HG02852 (cell line): ENCODE measurements at regions not wholly inside any gene's neighbourhood (a gene's known extent, or its start where the extent isn't known, plus 50 kb on each side); places are given as distances from the start of the nearest gene placed in this dataset.

ENCODE experiments used
- ATAC-seq: cut with Tn5 transposase; IDR thresholded peaks from one replicate; pipeline ENCODE4 v1.9.1; 2021; ENCODE audit warnings: mild to moderate bottlenecking, moderate library complexity; ENCODE audit not compliant: unreplicated experiment

DNA sequence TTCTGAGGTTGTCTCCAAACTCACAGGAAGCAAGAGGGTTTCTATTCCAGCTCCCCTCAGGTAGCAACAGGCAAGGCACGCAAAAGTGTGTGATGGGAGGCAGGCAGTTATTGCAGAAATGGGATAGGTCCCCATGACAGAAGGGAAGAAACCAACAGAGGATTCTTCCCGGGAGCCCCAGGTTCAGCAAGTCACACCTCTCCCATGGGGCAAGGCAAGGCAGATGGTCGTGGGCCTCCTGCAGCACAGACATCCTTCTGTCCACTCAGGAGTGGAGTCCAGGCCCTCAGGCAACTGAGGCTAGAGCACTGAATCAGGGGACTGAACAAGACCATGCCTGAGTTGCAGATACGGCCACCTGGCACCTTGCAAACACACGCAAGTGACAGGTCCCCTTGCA lies 424.9 kb upstream of the IRX4 start:
- ATAC-seq, result no peak

DNA sequence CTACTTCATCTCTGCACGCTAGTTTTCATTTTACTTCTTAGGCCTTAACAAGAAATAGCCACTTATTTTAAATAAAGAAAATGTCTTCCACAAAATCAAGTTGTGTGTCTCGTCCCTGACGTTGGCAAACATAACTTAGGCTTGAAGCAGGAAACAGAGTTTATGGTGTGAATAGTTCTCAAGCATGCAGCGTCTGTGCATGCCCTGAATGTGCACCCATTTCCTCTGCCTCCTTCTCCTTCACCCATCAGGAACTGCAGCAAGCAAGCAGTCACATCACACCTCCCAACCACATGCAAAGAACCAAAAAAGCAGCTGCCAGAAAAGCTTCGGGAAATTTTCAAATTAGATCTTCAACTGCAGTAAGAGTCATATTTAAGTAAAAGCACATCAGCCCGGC lies 424.0 kb upstream of the IRX4 start:
- no peak for ATAC-seq

DNA sequence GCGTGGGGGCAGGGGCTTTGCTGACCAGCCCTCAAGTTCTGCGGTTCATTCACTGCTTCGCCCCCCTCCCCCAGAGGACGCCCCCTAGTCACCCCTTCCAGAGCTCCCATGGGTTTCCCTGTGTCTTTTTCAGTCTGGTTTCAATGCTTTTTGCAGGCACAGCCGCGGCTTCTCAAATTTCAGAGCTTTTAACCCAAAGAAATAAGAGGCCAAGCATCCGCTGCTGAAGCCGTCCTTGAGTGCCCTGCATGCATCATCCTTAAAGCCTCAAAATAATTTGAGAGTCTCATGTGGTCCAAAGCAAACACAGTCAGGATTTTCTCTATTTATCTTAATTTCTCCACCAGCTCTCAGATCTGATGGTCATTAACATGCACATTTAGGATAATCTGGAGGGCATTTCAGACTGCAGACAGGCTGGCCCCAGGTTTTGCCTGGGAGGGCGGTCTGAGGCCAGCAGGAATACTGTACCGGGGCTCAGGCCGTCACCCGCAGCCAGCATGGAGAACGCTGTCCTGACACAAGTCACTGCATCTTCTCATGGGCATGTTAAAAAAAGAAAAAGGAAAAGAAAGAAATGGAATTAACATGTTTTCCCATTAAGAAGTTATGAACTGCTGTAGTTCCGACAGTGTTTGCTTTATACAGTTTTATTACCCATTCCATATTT lies 420.8 kb upstream of the IRX4 start:
- ATAC-seq, result no peak

DNA sequence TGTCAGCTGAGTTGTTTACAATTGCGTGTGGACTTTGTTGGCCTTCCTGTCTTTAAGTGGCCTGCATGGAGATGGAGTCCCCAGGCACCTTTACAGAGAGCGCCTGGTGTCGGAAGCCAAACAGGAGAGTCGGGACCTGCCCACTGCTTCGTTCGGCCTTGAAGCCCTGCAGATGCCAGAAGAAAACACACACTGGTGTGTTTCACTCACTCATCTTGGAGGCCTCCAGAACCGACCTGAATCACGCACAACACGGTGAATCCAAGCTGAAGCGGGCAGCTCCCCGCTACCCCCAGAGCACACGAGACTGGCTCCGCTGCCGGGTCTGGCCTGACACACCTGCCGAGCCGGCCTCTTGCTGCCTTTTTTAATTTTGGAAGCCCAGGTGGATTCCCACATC lies 419.4 kb upstream of the IRX4 start:
- ATAC-seq, result no peak

DNA sequence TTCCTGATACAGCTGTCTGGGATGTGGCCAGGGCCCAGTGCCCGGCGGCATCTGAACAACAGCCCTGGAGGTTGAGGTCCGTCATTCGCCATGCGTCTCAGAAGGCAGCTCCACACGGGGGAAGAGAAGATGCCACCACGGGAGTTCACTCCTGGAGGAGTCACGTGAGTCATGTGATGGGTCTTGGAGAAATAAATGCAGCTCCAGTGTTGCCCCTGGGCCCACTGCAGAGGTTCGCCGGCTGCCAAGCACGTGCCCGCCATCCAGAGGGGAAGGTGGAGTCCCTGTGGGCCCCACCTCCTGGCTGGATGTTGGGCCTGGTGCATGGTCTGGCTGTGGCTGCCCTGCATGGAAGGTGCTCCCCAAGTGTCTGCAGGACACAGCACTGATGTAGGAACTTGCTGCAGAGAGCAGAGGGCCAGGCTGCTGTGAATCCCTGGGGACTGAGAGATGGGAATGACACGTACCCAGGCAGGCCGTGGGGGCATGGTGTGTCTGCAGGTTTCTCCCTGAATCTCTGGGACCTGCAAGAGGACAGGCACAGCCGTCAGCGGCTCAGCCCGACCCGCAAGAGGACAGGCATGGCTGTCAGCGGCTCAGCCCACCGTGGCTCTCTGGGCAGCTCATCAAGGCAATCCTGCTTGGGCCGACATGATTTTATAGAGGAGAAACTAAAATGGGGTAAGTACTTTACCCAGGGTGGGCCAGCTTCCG lies 418.3 kb upstream of the IRX4 start:
- ATAC-seq, result no peak

DNA sequence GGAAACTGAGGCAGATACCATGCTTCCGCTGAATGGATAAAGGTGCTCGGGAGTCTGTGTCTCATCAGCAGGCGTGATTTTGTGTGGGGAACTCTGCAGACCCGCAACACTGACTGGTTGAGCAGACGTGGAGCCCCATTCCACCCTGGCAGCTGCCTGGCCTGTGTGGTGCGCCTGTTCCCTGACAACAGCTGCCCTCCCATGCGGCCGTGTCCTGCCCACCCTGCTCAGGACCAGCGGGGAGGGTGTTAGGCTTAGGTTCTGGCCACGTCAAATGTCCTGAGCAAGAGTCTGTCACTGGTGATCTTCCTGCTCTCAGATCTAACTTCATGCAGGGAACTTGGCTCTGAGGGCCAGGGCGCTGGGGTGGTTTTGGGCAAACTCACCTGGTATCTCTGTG lies 417.7 kb upstream of the IRX4 start:
- no peak for ATAC-seq

DNA sequence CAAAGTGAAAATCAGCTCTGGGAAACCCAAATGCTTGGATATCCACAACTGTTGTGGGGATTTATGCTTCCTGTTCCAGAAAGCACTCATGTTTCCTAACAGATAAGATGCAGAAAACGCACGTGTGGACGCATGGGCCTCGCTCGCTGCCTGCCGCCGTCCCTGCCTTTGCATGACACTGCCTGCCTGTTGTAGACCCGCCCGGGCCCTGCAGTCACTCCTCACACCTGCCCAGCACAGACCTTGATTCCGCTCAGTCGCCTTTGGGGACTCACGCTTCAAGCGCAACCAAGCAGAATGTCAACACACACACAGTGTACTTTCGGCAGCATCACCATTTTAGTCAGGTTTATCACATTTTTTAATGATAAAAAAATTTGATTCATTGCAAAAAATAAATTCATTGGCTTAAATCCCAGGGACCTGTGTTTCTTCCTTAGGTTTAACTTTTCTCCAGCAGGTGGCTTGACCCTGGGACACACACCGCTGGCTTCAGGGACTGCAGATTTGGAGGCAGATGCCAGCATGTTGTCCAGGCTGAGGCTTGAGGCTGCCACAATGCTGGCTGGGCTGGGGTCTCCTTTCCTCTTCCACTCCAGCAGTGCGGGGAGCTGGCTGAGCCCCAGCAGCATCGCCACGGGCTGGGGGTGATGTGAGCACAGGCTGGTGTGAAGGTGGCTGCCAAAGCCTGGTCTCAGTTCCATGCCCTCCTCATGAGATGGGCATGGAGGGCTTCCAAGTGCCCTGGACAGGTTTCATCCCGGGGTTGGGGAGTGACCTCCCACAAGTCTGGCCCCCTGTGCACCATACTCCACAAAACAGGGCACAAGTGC lies 416.9 kb upstream of the IRX4 start:
- no peak for ATAC-seq

DNA sequence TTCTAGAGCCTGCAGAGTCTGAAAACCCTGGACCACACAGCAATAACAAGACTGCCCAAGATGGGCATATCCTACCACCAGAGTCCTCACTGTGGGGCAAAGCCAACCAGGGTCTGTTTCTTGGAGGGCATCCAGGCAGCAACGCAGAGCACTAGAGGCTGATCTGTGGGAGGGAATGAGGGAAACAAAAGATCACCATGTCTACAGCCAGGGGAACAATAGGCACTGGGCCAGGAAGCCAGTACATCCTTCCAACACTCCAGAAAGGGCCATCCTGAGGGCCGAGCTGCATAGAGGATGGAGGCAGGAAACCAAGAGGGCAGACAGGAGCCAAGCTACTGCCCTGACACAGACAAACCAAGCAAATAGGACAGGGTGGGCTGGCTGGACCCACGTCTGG lies 416.1 kb upstream of the IRX4 start:
- ATAC-seq, result no peak

DNA sequence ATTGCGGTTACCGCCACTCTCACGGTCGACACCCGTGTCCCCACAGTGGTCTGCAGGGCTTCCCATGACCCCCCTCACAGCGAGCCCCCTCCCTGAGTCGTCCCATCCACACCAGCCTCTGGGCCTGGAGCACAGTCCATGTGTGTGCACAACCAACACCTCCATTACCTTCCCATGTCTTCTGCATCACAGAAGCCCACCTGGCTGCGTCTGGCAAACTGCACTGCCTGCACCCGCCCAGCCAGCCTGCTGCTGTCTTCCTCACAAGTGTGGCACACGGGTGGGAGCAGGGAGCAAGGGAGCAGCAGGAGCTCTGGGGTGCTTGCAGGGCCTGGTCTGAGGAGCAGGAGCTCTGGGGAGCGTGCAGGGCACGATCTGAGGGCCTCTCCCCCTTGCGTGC lies 415.3 kb upstream of the IRX4 start:
- ATAC-seq, result no peak

DNA sequence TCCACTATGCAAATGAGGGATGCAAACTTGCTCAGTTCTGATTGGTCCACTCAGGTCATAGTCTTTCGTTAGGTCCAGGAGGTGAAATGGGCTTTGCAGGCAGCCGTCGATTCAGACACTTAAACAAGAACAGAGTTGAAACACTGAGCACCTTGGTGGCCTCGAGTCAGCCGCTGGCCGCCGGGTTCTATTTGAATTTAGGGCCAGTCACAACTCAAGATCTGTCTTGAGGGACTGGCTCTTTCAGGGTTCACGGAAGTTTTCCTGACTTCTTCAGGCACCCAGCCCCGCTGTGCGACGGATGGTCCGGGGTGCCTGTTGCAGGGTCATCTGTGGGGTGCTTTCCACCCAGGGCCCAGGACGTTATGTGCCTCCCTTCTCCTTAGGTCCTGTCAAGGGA lies 412.8 kb upstream of the IRX4 start:
- ATAC-seq, result no peak

DNA sequence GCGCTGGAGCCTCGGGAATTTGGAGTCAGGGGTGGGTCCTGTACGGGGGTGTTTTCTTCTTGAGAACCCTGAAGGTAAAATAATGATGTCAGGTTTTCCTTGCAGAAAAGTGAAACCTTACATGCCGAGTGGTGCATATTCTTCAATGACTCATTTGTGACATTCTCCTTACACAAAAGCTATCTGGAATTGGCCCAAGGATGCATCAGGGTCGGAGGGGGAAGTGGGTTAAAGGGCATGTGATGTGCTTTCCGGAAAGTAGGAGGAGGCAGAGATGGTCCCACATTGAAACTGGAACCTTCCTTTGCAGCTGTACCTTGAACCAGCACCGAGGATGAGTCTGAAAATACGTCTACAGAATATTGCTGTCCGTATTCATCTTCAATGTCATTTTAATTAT lies 411.2 kb upstream of the IRX4 start:
- ATAC-seq, result no peak

DNA sequence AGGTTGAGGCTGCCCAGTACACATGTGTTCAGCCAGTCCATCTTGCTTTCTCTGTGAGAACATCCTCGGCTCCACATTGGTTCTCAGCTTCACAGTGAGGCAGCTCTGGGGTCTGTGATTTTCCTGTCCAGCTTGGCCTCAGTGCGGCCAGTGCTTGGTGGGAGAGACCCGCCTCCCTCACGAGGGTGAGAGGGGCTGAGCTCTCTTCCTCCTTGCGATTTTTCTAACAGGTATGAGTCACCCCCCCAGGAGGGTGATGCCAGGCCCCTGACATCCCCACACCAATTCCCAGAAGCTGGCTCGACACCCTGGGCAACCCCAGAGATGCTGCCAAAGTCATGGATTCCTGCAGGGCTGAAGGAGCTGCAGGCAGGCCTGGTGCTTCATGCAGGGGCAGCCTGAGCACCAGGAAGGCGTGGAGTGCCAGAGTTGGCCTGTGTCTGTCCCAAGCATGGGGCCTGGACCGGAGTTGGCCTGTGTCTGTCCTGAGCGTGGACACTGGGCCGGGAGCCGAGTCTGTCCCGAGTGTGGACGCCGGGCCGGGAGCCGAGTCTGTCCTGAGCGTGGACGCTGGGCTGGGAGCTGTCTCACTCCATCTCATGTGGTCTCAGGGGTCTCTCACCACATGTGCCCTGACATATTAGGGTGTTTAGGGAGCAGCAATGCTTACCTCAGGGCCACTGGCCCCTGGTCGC lies 408.6 kb upstream of the IRX4 start:
- no peak for ATAC-seq

DNA sequence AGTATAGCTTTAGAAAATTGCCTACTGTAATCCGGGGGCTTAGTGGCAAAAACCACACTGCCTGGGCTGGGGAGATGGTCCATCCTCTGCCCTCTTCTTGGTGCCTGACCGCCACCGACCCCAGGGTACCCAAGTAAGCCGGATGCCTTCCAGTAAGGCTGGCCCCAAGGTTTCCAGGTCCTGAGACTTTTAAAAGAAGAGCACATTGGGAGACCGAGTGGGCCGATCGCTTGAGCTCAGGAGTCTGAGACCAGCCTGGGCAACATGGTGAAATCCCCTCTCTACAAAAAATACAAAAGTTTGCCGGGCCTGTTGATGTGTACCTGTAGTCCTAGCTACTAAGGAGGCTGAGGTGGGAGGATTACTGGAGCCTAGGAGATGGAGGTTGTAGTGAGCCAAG lies 406.7 kb upstream of the IRX4 start:
- no peak for ATAC-seq

DNA sequence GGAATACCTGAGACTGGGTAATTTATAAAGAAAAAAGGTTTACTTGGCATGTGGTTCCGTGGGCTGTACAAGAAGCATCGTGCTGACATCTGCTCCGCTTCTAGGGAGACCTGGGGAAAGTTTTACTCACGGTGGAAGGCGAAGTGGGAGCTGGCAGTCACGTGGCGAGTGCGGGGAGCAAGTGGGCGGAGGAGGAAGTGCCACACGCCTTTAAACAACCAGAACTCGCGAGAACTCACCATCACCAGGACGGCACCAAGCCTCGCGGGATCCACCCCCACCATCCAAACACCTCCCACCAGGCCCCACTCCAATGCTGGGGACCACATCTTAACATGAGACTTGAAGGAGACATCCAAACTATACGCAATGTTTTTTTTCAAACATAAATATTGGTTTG lies 406.2 kb upstream of the IRX4 start:
- no peak for ATAC-seq

DNA sequence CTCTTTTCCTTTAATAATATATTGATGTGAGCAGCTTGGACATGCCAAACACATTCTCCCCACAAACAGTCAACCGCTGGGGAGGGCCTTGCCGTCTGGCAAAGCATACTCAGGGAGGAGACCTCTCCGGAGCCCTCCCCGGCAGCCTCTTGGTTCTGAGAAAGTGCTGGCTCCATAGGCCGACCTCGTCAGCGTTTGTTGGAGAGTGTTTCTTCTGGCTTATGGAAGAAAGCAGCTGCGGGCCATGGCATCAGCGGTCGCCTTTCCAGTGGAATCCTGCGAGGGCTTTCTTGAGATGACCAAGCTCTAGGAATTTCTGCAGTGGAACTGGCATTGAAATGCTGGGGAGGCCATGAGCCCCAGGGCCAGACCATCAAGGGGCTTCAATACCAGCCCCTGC lies 405.7 kb upstream of the IRX4 start:
- no peak for ATAC-seq

DNA sequence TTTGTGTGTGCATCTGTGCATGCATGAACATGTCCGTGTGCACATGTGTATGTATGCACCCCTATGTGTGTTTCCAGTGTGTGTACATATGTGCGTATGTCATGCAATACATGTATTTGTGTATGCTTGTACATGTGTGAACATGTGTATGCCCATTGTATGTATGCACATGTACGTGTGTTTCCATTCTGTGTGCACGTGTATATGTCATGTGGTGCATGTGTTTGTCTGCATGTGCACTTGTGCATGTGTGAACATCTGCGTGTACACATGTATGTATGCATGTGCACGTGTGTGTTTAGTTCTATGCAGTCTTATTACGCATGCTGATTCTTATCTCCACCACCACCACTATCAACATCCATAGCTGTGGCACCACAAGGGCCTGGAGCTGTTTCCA lies 403.5 kb upstream of the IRX4 start:
- ATAC-seq, result no peak

DNA sequence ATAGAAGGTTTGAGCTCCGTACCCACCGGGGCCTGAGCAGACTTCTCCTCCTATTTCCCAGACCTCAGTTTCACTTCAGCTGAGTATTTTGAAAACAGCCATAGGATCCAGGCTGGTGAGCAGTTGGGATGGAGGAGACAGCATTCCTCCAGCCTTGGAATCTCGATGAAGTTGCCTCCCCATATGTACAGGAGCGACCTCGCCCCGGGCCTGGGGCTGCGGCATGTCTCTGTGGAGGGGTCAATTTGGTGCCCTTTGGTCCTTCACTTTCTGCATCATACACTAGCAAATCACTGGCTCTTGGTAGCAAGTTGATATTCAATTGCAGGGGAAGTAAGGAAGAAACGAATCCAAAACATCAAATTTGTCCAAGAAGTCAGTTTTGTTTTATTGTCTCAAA lies 402.0 kb upstream of the IRX4 start:
- no peak for ATAC-seq

DNA sequence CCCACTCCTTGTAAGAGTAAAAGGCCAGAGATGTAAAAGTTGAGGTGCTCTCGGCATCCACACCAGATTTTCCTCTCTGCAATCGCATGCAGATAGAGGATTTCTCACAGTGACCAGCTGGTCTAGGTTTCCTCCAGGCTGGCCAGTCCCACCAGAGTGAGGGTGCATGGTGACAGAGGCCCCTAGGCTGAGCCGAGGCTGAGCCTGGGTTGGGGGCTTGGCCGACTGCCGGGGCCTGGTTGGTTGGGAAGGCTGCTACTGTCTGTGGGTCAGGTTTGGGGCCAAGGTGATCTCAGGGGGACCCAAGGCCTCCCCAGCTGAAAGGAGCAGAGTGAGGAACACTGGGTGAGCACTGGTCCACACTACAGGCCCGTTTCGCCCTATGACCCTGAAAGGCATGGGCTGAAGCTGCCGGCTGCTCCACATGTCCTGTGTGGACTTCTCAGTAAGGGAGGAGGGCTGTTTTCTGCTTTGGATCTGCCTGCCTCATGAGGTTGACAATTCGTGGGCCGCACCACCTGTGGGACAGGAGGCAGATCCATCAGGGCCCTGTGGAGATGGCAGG lies 400.8 kb upstream of the IRX4 start:
- ATAC-seq, result no peak

DNA sequence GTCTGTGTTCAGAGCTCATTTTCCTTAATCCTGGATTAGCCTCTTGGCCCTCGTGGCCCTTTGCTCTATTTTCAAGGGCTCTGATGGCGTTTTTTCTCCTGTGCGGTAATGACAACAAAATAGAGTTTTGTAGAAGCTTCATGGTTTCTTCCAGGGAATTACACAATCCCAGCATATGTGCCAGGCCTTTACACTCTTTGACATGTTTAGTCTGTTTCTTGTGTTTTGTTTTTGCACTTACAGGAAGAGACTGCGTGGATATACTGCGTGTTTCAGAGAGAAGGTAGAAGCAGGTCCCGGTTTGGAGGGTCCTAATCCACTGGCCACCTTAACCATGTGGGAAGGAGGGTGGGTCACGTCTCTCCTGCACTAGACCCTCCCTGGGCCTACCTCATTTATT lies 400.2 kb upstream of the IRX4 start:
- no peak for ATAC-seq

DNA sequence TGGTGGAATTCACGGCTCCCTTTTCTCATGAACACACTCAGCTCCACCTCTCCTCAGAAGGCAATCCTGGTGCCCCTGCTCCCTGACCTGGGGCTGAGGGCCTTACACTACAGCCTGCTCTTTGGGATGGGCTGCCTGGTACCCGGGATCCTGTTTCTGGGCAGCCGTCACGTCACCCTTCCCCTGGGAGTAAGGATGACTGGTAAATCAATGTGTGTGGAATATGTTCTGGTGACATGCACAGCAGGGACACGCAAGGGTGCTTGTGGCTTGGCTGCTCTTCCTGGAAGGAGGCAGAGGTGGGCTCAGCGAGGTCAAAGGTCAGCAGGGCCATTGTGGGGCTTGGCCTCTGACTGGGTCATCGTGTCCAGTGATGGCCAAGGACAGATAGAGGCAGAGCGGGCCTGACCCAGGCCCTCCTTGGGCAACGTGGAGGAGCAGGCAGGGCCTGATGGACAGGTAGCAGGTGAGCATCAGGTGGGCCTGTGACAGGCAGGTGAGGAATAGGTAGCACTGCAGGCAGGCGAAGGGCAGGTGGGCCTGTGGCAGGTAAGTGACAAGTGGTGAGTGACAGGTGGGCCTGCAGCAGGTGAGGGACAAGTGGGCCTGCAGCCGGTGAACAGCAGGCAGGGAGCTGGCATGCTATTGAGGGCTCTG lies 399.4 kb upstream of the IRX4 start:
- ATAC-seq, result no peak

DNA sequence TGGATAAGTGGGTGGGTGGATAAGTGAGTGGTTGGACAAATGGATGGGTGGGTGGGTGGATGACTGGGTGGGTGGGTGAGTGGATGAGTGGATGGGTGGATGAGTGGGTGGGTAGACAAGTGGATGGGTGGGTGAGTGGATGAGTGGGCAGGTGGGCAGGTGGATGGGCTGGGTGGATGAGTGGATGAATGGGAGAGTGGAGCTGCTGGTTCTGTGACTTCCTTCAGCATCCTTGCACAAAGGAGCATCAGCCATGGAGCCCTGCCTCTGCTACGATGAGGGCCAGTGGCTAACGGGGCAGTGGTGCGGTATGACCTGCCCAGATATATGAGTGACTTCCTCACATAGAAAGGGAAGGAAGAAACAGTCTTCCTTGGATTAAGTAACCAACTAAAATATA lies 398.7 kb upstream of the IRX4 start:
- no peak for ATAC-seq
